HG02885 (cell line): ENCODE measurements at regions not wholly inside any gene's neighbourhood (a gene's known extent, or its start where the extent isn't known, plus 50 kb on each side); places are given as distances from the start of the nearest gene placed in this dataset.

Source experiments
- ATAC-seq: cut with Tn5 transposase; IDR thresholded peaks from one replicate; pipeline ENCODE4 v1.9.1; 2021; ENCODE audit warnings: mild to moderate bottlenecking; ENCODE audit not compliant: unreplicated experiment, poor library complexity

DNA sequence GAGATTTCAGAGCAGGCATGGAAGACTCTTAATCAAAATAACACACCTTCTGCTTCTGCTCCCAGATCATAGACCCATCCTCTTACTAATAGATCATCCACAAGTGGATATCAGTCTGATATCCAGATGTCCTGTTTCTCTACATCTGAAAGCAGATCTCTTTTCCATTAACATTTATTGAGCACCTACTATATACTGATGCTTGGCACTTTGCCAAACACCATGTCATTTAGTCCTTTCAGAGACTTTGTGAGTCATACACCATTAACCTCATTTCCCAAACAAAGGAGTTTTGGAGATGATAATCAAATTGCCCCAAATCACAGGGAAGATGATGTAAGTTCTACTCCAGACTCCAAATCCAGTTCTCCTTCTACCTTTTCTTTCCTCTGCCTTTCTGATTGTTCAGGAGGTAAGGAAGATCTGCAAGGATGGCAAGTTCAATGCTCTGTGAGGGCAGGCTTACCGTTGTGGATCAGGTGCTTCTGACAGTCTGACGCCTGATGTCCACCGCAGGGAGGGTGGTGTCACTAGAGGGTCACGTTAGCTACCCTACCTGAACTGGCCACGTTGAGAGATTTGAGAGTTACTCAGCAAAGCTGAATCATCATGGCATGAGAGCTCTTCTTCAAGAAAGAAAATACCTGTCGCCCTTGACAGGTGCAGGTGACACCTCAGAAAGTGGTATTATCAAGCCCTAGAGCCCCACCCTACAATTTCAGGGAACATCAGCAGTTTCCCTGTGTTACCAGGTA lies 269.6 kb upstream of the ZMIZ1 start:
- ATAC-seq, result no peak

DNA sequence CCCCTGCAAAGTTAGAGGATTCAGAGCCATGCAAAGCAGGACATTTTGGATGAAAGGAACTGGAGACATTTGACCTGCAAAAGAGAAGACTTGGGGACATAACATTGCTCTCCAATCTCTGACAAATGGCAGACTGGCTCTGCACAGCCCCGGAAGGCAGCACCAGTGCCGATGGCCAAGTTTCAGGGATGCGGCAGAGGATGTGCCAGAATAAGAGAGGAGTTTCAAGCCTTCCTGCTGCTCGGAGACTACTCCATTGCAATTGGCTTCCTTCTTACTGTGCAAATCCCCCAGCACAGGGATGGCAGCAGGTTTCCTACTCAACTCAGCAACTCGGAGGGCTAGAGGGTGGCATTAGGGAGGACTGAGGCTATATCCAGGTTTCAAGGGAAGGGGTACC lies 268.8 kb upstream of the ZMIZ1 start:
- no peak for ATAC-seq

DNA sequence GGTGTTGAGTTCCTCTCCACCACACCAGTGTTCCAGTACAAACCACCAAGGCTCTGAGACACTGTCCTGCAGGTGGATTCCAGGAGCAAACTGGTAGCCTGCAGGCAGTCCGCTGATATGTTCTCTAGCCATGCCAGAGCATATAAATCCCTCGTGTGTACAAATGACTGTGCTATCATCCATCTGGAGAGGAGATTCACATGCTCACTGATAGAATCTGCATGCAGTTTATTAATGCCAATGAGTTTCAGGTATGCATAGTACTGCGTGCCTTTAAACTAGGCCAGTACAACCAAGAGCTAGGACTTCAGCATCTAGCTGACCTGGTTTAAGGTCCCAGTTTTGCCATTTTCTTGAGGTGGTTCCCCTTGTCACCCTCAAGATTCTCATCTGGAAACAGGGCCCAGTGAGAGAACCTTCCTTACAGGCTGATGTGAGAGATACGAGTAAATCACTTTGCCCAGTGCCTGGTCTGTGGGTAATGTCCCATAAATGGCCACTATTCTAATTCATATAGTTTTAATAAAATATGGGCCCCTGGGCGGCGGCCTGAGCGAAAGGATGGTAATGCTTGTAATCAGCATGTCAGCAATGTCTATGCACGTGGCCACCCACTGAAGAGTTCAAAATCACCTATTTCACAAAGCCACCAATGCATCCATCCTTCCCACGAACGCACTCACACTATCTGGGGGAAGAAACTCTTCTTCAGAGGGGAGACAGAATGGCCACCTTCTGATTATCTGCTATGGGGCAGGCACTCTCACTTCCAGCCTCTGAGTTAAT lies 268.0 kb upstream of the ZMIZ1 start:
- no peak for ATAC-seq

DNA sequence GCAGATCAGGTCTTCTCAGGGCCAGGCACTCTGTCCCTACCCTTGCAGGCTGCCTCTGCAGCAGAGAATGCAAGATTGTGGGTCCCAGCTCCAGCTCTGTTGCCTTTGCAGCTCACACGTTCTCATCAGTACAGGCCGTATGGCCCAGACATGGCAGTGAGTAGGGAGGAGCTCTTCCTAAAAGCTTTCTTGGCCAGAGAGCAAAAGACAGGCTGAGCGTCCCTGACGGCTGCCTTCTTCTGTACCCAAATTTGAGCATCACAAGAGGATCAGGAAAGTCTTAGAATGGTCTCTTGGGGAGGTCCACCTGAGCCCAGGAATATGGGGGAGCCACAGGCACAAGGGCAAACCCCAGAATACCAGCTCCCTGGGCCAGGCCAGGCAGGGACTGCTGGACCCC lies 266.3 kb upstream of the ZMIZ1 start:
- ATAC-seq, result no peak

DNA sequence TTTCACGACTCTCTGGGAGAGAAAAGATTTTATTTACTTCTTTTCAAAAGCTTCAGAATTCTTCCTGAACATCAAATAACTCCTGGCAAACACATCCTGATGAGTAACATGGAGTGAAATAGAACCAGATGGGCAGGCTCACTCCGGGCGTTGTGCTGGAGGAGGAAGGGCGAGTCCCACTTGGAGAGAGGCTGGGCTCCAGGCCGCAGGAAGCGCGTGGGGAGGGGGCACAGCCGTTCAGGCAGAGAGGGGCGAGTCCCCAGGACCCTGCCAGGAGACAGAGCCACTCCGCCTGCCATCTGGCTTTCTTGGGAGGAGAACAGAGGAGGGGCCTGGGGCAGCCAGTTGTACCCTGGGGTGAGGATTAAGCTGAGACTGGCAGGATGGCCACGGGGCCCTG lies 265.9 kb upstream of the ZMIZ1 start:
- no peak for ATAC-seq

DNA sequence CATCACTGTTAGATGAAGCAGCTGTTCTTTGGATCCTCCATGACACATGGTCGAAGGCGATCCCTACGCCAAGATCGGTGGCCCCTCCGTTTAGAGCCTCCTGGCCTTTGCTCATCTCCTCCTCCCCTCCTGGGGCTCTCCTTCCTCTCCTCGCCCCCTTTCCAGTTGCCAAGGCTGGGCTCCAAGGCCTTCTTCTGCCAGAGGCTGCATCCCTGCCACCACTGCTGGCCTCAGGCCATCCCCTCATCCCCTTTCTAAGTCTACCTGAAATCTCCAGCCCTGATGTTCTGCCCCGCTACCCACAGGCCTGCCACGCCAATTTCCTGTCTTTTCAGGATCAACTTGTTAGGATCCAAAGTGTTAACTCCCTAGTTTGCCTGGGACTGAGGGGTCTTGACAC lies 265.1 kb upstream of the ZMIZ1 start:
- no peak for ATAC-seq

DNA sequence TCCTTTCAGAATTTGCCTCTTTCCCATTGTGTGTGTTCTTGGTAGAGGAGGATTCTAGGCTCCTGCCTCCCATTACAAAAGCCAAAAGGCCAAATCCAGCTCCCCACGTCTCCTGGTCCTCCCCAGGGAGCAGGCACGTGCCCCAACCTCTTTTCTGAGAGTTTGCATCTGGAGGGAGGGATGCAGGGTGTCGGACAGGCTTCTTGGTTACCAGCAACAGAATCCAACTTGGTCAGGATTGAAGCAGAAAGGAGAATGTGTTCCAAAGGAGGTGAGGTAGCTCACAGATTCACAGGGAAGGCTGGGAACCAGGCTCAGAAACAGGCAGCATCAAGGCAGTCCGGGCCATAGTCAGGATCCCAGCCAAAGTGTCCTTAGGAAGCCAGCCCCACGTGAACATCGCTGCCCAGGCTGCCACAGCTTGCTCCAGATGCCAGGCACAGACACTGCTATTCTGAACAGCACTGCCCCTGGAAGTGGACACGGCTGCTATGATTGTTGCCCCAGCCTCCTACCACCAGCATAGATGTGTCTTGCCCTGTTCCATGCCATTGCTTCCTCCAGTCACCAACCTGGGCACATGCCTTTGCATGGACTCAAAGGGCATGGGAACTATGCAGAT lies 264.2 kb upstream of the ZMIZ1 start:
- ATAC-seq, result no peak

DNA sequence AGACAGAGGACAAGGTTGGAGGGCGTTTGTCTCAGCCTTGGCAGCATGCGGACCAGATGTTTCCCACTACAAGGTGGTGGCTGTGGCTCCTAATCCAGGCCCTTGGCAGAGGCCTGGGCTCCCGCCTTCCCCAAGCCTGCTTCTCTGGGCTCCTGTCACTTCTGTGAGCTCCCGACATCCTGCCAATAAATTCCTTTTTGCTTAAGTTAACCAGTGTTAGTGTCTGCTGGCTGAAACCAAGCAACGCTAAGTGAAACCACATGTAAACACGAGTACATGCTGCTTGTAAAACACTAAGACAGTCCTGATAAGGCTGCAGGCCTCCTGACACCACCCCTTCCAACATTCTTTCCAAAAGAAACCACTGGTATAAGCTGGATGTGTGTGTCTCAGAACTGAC lies 263.6 kb upstream of the ZMIZ1 start:
- ATAC-seq, result no peak

DNA sequence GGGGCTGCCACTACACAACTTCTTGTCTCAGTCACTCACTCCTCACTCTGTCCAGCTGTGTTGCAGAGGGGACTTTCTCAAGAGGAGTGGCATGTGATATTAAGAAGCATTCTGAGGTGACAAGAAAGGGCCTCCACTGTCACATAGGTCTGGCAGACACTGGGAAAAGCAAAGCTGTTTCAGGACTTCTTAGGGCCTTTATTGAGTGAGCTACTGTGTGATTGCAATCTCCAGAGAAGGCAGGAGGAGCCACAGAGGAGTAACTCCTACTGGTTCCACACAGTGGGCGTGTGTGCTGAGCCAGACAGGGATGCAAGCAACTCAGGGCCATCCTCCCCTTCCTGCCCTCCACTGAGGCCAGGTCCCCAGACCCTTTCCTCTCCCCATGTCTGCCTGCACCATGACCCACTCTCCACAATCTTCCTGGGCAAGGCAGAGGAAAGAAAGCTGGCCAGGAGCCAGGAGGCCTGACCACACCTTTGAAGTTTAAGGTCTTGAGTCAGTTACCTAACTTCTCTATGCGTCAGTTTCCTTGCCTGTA lies 262.0 kb upstream of the ZMIZ1 start:
- no peak for ATAC-seq

DNA sequence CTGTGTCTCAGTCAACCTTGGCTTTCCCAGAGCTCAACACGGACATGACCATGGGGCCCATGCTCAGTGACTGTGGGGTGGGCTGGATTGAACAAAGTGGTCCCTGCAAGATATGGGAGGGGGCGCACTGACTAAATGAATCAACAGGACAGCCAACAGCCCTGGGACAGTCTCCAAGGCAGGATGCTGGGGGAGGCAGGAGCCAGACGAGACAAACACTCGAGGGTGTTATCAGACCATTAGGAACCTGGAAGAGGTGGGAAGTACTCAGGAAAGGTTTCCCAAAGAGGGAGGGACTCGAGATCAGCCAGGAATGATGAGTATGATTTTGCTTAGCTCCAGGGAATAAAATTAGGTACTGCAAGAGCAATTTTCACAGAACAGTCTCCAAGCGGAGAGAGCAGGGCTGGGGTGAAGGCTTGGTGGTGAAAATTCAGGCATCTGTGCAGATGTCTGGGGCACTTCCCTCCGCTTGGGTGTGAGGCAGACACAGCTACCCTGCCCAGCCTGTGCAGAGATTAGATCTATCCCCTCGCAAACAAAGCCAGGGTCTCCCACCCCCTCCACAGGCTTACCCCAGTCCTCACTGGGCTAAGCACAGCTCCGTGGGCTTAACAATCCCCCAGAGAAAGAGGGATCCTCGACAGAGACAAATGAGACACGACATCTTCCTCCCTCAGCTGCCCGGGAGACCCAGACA lies 261.1 kb upstream of the ZMIZ1 start:
- no peak for ATAC-seq

DNA sequence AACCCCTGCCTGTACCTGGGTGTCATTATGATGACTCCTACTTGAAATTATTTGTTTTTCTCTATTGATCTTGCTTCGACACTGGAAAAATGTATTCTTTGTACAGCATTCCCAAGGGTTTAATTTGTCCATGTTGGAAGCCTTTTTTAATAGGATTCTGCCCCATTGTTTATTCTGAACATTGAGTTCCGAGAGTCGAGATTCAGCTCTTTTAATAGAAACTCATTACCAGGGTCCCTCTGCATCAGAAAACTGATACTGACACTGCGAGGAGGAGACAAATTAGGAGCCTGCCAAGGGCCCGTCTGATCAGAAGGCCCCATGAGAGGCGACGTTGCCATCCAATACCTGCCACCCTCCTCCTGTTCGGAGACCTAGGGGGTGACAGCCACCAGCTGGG lies 260.5 kb upstream of the ZMIZ1 start:
- ATAC-seq, result no peak

DNA sequence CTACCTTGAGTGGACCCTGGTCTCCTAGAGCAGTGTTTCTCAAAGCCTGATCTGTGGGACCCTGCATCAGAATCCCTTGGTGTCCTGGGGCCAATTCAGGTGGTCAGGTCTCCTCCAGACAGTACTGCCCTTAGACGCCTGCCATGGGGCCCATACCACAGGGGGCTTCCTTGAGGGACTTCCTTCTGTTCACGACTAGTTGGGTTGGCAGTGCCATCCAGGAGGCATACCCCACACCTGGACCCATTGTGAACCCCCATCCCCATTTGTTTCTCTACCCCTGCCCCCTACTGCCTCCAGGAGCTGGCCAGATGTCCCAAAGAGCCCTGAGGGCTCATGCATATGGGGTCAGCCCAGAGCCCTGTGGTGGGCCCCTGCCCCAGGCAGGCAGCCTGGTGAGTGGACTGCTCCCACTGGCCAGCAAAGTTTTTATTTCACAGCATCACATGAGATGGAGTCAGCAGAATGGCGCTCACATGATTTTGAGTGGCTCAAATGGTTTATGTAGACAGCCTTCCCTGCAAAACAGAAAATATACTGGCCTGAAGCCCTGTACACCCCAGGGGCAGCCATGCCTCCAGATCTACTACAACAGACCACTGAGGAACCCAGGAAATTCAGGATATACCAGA lies 259.9 kb upstream of the ZMIZ1 start:
- ATAC-seq, result no peak

DNA sequence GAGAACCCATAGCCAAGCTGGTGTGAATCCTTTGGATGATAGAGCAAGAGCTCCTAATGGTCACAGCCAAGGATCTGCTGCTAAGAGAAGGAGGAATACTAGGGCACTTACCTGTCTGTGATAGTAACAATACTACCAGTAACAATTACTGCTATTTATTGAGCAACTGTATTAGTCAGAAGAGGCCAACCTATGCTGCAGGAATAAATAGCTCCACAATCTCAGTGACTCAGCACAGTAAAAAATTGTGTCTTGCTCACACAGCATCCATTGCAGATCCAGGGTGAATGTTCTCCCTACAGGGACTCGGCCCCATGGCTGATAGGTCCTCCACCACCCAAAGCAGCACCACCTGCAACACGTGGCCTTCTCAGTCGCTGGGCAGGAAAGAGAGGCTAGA lies 257.6 kb upstream of the ZMIZ1 start:
- no peak for ATAC-seq

DNA sequence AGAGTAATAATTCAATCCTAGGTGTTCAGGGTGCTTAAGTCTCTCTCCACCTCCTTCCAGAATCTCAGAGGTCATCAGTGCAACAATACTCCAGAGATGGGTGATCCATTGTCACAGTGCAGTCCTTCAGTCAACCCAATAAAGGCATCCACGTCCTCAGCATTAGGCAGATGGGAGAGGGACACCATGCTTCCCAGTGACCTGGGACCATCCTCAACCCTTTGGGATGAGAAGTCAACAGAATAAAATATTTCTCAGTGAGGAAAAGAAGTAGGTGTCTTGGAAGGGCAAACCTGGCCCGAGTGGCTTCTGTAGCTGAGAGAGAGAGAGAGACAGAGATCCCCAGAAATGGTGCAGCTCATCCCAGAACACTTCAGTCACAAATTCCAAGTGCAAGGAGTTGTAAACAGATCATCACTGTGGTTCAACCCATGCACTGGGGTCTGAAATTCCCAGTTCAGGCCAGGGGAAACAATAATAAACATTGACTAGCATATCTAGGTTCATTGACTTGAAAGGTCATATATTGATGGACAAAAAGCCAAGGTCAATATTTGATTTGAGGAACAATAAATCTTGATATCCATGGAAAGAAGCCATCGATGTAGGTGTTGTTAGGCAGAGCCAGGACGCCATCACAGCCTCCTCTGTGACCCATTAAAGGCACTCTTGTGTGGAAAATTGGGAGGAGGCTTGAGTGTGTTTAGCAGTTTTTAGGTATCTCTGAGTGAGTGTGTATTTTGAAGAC lies 256.0 kb upstream of the ZMIZ1 start:
- no peak for ATAC-seq

DNA sequence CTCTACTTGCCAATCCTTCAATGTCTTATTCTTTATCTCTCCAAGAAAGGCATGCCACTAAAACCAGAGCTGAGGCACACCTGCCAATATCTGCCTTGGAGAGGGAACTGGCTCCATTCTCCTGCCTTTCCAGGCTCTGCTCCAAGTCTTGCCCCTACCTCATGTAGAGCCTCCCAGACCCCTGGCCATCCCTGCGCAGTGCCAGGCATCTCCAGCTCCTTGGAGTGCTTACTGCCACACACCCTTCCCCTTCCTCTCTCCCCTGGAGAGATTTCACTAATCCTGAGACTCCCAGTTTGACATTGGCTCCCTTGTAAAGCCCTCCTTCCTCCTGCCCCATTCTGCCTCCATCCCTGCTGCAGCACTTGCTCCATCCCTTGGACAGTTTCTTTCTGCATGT lies 255.2 kb upstream of the ZMIZ1 start:
- no peak for ATAC-seq

DNA sequence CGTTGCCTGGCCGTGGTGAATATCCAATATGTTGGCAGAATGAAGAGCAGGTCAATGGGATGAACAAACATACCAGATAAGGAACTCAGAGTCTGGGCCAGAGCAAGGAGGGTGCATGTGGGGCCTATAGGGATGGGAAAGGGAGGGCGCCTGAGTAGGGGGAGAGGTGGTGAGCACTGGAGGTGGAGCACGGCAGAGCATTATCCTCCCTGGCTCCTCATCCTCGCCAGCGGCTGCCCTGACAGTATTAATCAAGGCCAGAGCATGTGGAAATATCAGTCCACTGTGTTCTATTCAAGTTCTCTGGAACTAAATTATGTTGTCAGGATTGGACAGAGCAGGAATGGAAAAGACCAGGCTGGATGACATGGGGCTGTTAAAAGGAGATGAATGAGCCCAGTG lies 254.8 kb upstream of the ZMIZ1 start:
- ATAC-seq, result no peak

DNA sequence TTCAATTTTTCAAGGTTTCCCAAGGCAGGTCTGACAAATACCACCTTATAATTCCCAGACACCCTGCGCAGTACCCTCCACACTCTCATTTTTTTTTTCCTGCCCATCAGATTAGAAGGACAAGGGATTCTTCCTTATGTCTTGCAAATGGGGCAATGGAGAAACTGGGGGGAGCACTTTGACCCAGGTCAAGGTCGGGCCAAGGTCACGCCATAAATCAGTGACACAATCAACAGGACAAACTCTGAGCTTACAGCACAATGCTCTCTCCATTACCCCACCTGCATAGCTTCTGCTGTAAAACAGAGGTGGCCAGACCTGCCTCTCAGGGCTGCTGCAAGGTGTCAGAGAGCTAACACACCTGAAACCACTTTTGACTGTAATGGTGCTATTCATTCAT lies 254.4 kb upstream of the ZMIZ1 start:
- ATAC-seq, result no peak

DNA sequence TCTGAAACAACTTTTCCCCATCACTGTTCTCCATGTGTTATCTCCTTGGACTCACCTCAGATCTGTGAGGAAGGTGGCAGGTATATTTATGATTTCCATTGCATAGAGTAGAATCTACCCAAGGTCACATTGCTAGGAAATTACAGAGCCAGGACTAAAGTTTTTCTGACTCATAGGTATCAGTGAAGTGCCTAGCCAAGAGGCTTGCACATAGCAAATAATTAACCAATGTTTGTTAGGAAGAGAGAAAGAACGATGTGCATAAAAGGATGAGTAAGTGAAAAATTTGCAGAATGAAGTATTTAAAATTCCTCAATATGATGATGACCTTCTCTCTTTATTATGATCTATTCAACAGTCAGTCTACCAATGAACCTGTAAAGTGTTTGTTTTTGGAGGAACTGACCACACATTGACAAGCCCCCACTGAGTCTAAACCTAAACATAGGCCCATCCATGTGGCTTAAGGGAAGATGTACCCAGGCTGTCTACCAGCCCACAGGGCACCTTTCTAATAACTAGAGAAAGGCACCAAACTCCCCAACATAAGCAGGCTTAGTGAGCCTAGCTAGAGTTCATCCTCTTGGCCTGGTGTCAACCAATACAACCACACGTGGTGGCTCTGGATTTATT lies 252.9 kb upstream of the ZMIZ1 start:
- no peak for ATAC-seq

DNA sequence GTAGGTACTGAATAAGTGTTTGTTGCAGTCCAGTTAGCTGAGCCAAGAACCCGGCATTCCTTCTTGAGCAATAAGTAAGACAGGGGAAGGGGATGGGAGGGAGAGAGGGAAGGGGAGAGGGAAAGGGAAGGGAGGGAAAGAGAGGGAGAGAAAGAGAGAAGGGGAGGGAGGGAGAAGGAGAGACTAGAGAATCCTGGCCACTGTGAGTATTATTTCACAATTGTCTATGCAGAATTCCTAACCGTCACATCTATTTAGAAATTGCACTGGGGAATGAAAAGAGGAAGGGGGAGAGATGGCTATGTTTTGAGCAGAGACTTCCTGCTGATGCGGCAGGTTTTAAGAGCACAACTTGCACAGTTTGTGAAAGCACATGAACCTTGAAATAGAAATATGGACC lies 251.4 kb upstream of the ZMIZ1 start:
- ATAC-seq, result no peak
